ENCODE measurements at regions not wholly inside any gene's neighbourhood (a gene's known extent, or its start where the extent isn't known, plus 50 kb on each side); places are given as distances from the start of the nearest gene placed in this dataset.

DNA sequence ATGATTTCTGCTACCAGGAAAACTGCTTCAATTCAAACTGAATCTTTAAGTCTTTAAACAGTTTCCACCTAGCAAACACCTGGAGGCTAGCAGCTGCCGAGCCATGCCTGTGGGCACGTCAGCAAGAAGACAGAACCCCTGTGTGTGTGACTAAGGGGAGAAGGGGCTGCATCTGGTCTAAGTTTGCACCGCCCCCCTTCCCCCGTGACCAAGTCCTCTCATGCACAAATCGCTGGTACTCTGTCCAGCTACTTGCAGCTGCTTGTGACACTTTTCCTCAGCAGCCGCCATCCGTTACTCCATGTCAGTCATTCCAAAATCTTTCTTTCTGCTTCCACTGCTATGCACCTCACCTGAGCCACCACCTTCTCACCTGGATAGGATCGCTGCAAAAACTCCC lies 355.0 kb downstream of the SS18 start:
- Histone ChIP-seq H3K36me3 (no peaks in the 10 kb centered on the region), H3K4me1 (no peaks in the 10 kb centered on the region), H3K27ac (no peak overlapping the region), H3K4me3 (replicated peaks in 1 of 3) (no peak overlapping the region), H3K27me3 (no peaks in the 10 kb centered on the region), H3K9me3 (no peaks in the 10 kb centered on the region)
- DNase-seq = no peak
- WGBS, 2 donors = 46 to 48% methylated on average over 8 of the region's 8 CpGs
- intact Hi-C loops (cut with DNase I) = no loop called here
- TF ChIP-seq, protein P1, sequence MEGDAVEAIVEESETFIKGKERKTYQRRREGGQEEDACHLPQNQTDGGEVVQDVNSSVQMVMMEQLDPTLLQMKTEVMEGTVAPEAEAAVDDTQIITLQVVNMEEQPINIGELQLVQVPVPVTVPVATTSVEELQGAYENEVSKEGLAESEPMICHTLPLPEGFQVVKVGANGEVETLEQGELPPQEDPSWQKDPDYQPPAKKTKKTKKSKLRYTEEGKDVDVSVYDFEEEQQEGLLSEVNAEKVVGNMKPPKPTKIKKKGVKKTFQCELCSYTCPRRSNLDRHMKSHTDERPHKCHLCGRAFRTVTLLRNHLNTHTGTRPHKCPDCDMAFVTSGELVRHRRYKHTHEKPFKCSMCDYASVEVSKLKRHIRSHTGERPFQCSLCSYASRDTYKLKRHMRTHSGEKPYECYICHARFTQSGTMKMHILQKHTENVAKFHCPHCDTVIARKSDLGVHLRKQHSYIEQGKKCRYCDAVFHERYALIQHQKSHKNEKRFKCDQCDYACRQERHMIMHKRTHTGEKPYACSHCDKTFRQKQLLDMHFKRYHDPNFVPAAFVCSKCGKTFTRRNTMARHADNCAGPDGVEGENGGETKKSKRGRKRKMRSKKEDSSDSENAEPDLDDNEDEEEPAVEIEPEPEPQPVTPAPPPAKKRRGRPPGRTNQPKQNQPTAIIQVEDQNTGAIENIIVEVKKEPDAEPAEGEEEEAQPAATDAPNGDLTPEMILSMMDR (IDR thresholded peaks at IDR 0.05) = no peak
- no peak for TF ChIP-seq POLR2A (IDR thresholded peaks at IDR 0.05)

DNA sequence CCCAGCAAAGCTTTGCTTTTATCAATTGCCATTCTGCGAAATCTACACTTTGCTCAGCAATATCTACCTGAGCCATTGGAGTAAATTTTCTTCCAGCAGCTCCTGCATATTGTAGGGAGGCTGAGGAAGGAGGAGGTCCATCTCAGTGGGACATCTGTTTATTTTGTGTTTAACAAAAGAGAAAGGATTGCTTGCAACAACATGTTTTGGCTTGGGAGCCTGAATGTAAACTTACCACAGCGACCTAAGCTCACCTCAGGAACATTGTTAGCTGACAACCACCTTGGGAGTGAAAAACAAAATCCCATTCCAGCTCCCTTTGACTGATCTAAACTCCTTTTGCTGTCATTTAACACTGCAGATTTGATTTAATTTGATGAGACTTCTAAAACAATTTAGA lies 356.1 kb downstream of the SS18 start:
- TF ChIP-seq POLR2A (IDR thresholded peaks at IDR 0.05) = no peak
- TF ChIP-seq, protein P1 (IDR thresholded peaks at IDR 0.05) = no peak

DNA sequence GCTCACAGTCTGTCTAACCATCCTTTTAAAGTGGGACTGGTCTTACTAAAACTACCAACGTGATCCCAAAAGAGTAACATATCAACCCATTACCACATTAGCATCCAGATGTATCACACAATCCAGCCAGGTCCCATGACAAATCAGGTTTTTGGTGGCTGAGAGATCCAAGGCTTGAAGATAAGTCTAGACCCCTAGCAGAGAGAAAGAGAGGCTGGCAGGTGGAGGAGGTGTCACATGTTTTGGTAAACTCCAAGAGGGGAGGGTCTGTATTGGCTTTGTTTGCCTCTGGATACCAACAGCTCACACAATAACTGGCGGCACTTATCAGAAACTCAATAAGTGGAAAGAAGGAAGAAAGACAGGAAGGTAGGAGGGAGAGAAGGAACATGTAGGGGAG lies 357.6 kb downstream of the SS18 start:
- Histone ChIP-seq H3K9me3 (no peaks in the 10 kb centered on the region), H3K27ac (no peak overlapping the region), H3K36me3 (no peaks in the 10 kb centered on the region), H3K4me1 (no peaks in the 10 kb centered on the region), H3K27me3 (no peaks in the 10 kb centered on the region), H3K4me3 (replicated peaks in 1 of 3) (no peak overlapping the region)
- TF ChIP-seq POLR2A (IDR thresholded peaks at IDR 0.05) = no peak
- TF ChIP-seq, protein P1 (IDR thresholded peaks at IDR 0.05) = no peak
- intact Hi-C loops (cut with DNase I) = no loop called here
- no peak for DNase-seq
- 64 to 79% methylated on average over 2 of the region's 2 CpGs for WGBS, 2 donors

More for the DNA sequence above, 356.1 kb downstream of the SS18 start:
- H3K27ac ChIP-seq = no peak overlapping the region
- no peaks in the 10 kb centered on the region for H3K4me1 ChIP-seq
- H3K9me3 ChIP-seq = no peaks in the 10 kb centered on the region
- H3K4me3 ChIP-seq (replicated peaks in 1 of 3) = no peak overlapping the region
- 69 to 81% methylated on average over 2 of the region's 2 CpGs for WGBS, 2 donors
- intact Hi-C loops (cut with DNase I) = no loop called here
- DNase-seq = no peak
- no peaks in the 10 kb centered on the region for H3K36me3 ChIP-seq
- no peaks in the 10 kb centered on the region for H3K27me3 ChIP-seq

DNA sequence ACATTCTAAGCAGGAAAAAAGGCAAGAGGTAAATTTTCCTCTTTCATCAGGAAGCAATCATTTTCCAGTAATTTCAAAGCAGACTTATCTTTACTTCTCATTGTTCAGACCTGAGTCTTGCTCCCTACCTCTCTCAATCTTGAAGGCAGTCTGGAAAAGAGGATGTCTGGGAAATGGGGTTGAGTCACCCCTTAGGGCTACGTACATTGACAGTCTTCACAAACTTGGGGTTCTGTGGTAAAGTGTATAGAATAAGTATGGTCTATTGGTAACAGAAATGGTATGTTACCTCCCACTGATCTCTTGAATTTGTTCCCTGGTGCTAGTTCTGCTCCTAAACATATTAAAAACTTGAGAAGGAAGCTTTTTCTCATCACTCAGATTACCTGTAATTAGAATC lies 361.3 kb downstream of the SS18 start:
- H3K36me3 ChIP-seq = no peaks in the 10 kb centered on the region
- TF ChIP-seq, protein P1 (IDR thresholded peaks at IDR 0.05) = no peak
- TF ChIP-seq POLR2A (IDR thresholded peaks at IDR 0.05) = no peak
- intact Hi-C loops (cut with DNase I) = no loop called here
- no peaks in the 10 kb centered on the region for H3K4me1 ChIP-seq
- H3K27ac ChIP-seq = no peak overlapping the region
- no peak for DNase-seq
- no peak overlapping the region for H3K4me3 ChIP-seq (replicated peaks in 1 of 3)
- H3K27me3 ChIP-seq = no peaks in the 10 kb centered on the region
- H3K9me3 ChIP-seq = no peaks in the 10 kb centered on the region
- 85 to 97% methylated on average over 1 of the region's 1 CpG for WGBS, 2 donors

DNA sequence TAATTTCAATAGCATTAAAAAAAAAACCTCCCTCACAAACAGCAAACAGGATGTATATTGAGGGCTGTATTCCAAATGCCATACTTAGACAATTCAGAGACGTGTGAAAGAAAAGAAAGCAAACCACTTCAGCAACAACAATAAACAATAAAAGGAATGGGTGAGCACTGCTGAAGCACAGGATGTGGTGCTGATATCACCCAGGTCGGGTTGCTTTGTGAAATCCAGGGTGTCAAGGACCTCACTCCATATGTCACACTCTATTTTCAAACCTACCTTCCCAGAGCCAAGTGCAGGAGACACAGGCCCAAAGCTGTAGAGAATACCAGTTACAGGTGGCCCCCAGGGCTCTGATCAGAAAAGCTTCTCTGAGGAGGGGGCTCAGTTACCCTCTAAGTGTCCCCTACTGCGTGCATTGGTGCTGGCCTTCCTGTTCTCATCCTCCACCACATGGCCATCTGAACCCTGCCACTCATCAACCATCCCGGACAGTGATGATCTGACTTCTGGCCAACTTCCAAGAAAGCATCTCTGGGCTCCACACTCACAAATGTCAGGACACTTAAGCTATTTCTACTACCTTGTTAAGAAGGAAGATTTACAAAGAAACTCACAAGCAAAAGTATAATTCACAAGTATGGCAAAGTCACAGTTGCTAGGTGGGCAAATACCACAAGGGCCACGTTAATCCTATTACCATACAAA lies 363.0 kb downstream of the SS18 start:
- Histone ChIP-seq H3K27ac (no peak overlapping the region), H3K4me3 (replicated peaks in 1 of 3) (no peak overlapping the region), H3K4me1 (no peaks in the 10 kb centered on the region), H3K9me3 (no peaks in the 10 kb centered on the region), H3K27me3 (no peaks in the 10 kb centered on the region), H3K36me3 (no peaks in the 10 kb centered on the region)
- DNase-seq = no peak
- intact Hi-C loops (cut with DNase I) = no loop called here
- no peak for TF ChIP-seq POLR2A (IDR thresholded peaks at IDR 0.05)
- TF ChIP-seq, protein P1 (IDR thresholded peaks at IDR 0.05) = no peak
- 72 to 75% methylated on average over 5 of the region's 5 CpGs for WGBS, 2 donors

All from thyroid gland (tissue), 4 donors.